Glutamatergic neuron (in vitro differentiated cells): ENCODE measurements at regions not wholly inside any gene's neighbourhood (a gene's known extent, or its start where the extent isn't known, plus 50 kb on each side); places are given as distances from the start of the nearest gene placed in this dataset.
A peak's percentile ranks its signal among the peaks of the same experiment; 100 is the strongest.

Experiments used
- DNase-seq: peaks from one replicate; pipeline ENCODE4 v3.0.0; 2022
- H3K27ac Mint-ChIP-seq: one replicate; pipeline ENCODE4 v1.8.0; 2020; ENCODE audit warnings: mild to moderate bottlenecking, mixed read lengths, inconsistent platforms; ENCODE audit not compliant: unreplicated experiment
- H3K27me3 Mint-ChIP-seq: one replicate; pipeline ENCODE4 v1.8.0; 2020; ENCODE audit warnings: mild to moderate bottlenecking, moderate library complexity, mixed read lengths, inconsistent platforms; ENCODE audit not compliant: unreplicated experiment
- H3K36me3 Mint-ChIP-seq: one replicate; pipeline ENCODE4 v1.8.0; 2020; ENCODE audit warnings: mild to moderate bottlenecking, mixed read lengths, inconsistent platforms; ENCODE audit not compliant: unreplicated experiment
- H3K4me1 Mint-ChIP-seq: one replicate; pipeline ENCODE4 v1.8.0; 2020; ENCODE audit warnings: mild to moderate bottlenecking, low read depth, mixed read lengths, inconsistent platforms; ENCODE audit not compliant: unreplicated experiment
- H3K4me3 Mint-ChIP-seq: one replicate; pipeline ENCODE4 v1.8.0; 2020; ENCODE audit warnings: mild to moderate bottlenecking, mixed read lengths, inconsistent platforms; ENCODE audit not compliant: unreplicated experiment
- H3K9me3 Mint-ChIP-seq: one replicate; pipeline ENCODE4 v1.8.0; 2020; ENCODE audit warnings: mild to moderate bottlenecking, moderate library complexity, mixed read lengths, inconsistent platforms; ENCODE audit not compliant: unreplicated experiment
- TF ChIP-seq, protein P1 (sequence below): fragments of 200-600 bp; sonication (generic); IDR thresholded peaks from one replicate; pipeline ENCODE4 v1.5.0; 2021; ENCODE audit not compliant: partially characterized antibody, unreplicated experiment

DNA sequence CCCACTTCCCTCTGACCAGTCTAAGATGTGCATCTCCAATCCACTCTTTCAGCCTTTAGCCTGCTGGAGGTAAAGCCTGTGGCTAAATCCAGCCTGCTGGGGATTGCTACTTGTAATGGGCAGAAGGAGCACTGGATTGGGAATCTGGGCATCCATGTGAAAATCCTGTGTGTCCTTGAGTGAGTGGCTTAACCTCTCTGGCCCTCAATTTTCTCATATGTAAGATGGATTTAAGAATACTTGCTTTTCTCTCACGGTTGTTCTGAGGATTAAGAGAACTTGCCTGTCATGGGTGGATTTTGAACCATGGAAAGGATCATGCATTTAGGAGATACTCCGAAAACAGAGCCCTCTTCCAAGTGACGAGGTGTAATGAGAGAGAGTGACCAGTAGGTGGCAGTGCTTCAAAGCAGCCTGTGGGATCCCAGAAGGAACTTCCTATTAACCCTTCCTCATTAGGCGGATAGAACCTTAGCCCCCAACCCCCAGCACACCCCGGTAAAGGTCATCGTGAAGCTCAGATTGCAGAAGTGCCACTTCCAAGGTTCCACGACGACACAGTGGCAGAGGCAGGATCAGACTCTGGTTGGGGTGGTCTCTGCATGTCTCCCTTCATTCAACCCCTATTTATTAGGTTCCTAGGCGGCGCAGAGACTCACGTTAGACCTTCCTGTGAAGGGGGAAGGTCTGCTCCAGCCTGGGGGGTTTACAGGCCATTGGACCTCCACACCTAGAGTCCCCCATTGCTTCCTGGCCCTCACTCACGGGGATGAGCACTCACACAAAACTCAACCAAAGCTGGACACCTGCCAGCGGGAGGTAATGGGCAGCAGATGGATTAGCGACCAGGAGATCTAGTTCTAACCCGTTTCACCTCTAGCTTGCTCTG, 68.7 kb upstream of the ZNF618 start:
- peak; percentile 56 for DNase-seq
- H3K9me3 Mint-ChIP-seq, result no peaks in the 10 kb centered on the region
- H3K4me1 Mint-ChIP-seq, result peaks cover 5% of the 10 kb centered on the region
- H3K36me3 Mint-ChIP-seq, result no peaks in the 10 kb centered on the region
- no peak overlapping the region for H3K27ac Mint-ChIP-seq
- H3K27me3 Mint-ChIP-seq, result no peaks in the 10 kb centered on the region
- TF ChIP-seq, protein P1, sequence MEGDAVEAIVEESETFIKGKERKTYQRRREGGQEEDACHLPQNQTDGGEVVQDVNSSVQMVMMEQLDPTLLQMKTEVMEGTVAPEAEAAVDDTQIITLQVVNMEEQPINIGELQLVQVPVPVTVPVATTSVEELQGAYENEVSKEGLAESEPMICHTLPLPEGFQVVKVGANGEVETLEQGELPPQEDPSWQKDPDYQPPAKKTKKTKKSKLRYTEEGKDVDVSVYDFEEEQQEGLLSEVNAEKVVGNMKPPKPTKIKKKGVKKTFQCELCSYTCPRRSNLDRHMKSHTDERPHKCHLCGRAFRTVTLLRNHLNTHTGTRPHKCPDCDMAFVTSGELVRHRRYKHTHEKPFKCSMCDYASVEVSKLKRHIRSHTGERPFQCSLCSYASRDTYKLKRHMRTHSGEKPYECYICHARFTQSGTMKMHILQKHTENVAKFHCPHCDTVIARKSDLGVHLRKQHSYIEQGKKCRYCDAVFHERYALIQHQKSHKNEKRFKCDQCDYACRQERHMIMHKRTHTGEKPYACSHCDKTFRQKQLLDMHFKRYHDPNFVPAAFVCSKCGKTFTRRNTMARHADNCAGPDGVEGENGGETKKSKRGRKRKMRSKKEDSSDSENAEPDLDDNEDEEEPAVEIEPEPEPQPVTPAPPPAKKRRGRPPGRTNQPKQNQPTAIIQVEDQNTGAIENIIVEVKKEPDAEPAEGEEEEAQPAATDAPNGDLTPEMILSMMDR, result peak; percentile 92
- H3K4me3 Mint-ChIP-seq, result no peak overlapping the region

GRCh38 chr9:113808391-113809358, 67.4 kb upstream of the ZNF618 start:
- Mint-ChIP-seq H3K4me1 (peaks cover 5% of the 10 kb centered on the region), H3K9me3 (no peaks in the 10 kb centered on the region), H3K27me3 (no peaks in the 10 kb centered on the region), H3K36me3 (no peaks in the 10 kb centered on the region), H3K4me3 (no peak overlapping the region), H3K27ac (peak overlapping the region; percentile 4)
- DNase-seq, result no peak
- TF ChIP-seq, protein P1, result no peak

DNA sequence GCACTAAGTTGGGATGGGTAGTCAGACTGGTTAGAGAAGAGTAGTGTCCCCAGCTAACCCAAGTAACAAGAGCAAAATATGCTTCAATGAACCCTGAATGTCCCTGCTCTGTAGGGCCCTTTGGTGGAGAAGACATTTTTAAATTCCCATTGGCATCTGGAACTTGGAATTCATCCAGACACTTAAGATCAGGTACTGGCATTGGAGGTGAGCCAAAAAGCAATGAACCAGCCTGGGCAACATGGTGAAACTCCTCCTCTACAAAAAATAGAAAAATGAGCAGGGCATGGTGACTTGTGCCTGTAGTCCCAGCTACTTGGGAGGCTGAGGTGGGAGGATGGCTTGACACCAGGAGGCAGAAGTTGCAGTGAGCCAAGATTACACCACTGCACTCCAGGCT, 58.9 kb upstream of the ZNF618 start:
- Mint-ChIP-seq H3K27me3 (no peaks in the 10 kb centered on the region), H3K4me1 (no peaks in the 10 kb centered on the region), H3K36me3 (no peaks in the 10 kb centered on the region), H3K27ac (no peak overlapping the region), H3K9me3 (no peaks in the 10 kb centered on the region), H3K4me3 (no peak overlapping the region)
- no peak for DNase-seq
- TF ChIP-seq, protein P1, result no peak

DNA sequence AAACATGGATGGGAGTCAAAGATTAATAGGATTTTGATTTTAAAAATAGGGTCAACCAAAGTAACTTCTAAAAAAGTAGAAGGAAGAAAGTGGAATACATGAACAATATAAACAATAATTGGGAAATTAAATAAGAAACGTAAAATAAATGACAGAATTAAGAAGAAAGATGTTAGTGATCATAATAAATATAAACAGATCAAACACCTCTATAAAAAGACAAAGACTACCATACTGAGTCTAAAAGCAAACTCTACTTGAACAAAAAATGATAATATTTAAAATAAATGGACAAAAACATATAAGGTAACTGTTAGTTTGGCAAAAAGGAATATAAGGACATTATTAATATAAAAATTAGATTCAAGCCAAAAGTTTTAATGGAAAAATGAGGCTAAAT, 57.7 kb upstream of the ZNF618 start:
- Mint-ChIP-seq H3K36me3 (no peaks in the 10 kb centered on the region), H3K4me3 (no peak overlapping the region), H3K9me3 (no peaks in the 10 kb centered on the region), H3K4me1 (no peaks in the 10 kb centered on the region), H3K27ac (no peak overlapping the region), H3K27me3 (no peaks in the 10 kb centered on the region)
- no peak for DNase-seq
- TF ChIP-seq, protein P1, result no peak
